Epidermal melanocyte (primary cell): ENCODE measurements at regions not wholly inside any gene's neighbourhood (a gene's known extent, or its start where the extent isn't known, plus 50 kb on each side); places are given as distances from the start of the nearest gene placed in this dataset.

Experiments used
- DNase-seq: peaks from one replicate; pipeline ENCODE4 v3.0.0; 2011; ENCODE audit warnings: low spot score; ENCODE audit not compliant: insufficient read length

- DNase-seq, result no peak
Measured at GRCh38 chr20:54362283-54362682, 113.1 kb upstream of the DOK5 start.

GRCh38 chr20:54364365-54364764 is 111.0 kb upstream of the DOK5 start:
- no peak for DNase-seq

GRCh38 chr20:54364919-54365318 is 110.5 kb upstream of the DOK5 start:
- no peak for DNase-seq

DNA sequence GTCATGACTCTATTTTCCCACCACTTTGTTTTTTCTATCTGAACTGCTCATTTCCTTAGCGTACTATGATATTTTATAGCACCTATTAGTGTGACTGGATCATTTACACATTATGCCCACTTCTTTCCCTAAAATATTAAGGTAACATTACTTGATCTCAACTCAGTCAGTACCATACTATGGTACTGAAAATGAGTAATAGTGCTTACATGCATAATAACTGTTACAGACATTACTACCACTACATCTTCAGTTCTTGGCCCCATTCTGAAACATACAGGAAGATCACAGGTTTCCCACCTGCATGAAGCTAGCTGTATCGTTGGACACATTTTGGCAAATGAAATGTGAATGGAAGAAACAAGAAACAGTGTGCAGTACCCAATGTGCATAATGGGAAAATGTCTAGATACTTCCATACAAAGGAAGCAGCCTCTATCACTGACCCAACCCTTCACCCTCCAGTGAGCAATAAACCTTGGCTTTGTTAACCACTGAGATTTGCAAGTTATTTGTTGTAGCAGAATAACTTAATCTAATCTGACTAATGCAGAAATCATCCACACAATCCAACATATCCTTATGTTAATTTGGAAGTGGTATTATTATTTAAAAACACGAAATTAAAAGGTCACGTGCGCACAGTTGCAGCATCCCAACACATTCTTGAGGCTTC is 108.6 kb upstream of the DOK5 start:
- DNase-seq, result no peak

- no peak for DNase-seq
Measured at GRCh38 chr20:54368570-54368969, 106.8 kb upstream of the DOK5 start.

DNA sequence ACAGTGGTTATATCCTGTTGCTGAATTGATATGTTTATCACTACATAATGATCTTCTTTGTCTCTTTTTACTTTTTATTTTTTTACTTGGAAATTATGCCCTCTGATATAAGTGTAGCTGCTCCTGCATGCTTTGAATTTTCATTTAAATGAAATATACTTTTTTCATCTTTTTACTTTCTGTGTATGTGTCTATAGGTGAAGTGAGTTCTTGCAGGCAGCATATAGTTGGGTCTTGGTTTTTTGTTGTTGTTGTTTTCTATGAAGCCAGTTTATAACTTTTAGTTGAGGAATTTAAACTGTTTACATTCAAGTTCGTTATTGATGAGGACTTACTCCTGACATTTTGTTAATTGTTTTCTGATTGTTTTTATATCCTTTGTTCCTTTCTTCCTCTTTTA is 103.1 kb upstream of the DOK5 start:
- DNase-seq, result no peak

DNA sequence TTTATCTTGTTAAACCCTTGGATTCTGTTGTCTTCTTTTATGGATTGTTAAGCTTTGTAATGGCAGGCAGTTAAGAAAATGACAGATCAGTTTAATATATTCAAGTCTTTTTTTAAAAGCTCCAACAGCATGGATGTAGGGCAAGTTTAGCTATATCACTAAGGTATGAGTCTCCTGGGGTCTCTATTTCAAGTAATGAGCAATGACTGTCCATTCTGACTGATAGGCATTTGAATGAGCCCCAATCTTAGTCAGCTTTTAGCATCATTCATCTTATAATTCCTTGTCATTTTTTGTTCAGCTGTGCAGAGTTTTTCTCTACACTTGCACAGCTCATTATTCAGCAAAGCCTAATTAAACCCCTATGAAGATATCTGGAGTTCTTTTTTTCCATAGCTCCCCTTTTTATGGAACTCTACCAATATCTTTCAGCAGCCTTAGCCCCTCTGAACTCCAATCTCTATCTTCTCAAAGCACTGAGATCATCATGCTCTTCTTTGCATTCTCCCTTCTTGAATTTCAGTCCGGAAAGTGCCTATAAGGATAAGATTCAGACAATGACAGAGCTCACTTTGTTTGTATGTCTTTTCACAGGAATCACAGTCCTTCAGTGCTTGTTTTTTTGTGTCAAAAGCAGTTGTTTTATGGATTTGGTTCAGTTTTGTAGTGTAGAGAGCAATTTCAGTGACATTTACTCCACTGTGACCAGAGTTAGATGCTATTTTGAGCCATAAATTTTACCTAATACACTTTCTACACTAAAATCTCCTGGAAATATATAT is 97.2 kb upstream of the DOK5 start:
- DNase-seq, result no peak

GRCh38 chr20:54379893-54380584 is 95.4 kb upstream of the DOK5 start:
- no peak for DNase-seq

DNA sequence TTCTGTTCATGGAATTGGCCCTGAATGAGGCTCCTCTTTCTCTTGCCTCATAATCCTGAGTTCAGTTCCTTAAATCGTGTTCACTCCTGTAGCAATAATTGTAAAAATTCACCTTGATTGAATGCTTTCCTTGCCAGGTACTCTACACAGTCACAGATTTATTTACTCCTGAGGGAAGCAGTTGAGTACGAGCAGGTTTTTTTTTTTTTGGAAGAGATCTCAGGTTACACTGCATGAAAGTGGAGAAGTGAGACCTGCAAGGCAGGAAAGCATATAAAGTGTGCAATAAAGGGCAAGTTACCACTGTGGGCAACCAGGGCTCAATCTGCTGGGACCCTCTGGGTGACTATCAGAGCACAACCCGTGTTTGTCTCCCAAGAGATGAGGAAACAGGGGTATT is 93.0 kb upstream of the DOK5 start:
- DNase-seq, result no peak

GRCh38 chr20:54385746-54386145 is 89.6 kb upstream of the DOK5 start:
- DNase-seq, result no peak

- DNase-seq, result no peak
Measured at GRCh38 chr20:54389596-54390280, 85.7 kb upstream of the DOK5 start.

GRCh38 chr20:54397292-54398140 is 77.9 kb upstream of the DOK5 start:
- no peak for DNase-seq

GRCh38 chr20:54398814-54399213 is 76.6 kb upstream of the DOK5 start:
- DNase-seq, result no peak

GRCh38 chr20:54405540-54405939 is 69.9 kb upstream of the DOK5 start:
- DNase-seq, result no peak

GRCh38 chr20:54407459-54407858 is 67.9 kb upstream of the DOK5 start:
- DNase-seq, result no peak

- DNase-seq, result no peak
Measured at GRCh38 chr20:54415967-54416366, 59.4 kb upstream of the DOK5 start.

- no peak for DNase-seq
Measured at GRCh38 chr20:54416770-54417169, 58.6 kb upstream of the DOK5 start.

- no peak for DNase-seq
Measured at GRCh38 chr20:54419531-54419930, 55.9 kb upstream of the DOK5 start.
